ENCODE measurements at regions not wholly inside any gene's neighbourhood (a gene's known extent, or its start where the extent isn't known, plus 50 kb on each side); places are given as distances from the start of the nearest gene placed in this dataset.

DNA sequence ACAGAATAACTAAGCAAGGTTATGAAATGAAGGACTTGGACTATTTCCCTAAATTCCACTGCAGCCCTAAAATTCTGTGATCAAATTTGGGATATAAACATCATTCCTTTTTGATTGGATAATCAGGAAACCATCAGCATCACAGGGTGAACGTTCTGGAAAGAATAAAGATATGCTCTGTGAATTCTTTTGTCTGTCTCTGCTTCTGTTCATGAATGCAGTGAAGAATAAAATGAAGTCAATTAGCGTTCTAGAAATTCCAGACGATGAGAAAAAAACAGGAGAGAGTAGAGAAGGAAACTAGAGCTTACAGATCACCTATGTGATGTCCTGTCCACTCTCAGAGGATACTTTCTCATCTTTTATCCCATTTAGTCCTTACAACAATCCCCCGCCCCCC lies 295.1 kb upstream of the SOX9 start:
- TF ChIP-seq, protein P1, sequence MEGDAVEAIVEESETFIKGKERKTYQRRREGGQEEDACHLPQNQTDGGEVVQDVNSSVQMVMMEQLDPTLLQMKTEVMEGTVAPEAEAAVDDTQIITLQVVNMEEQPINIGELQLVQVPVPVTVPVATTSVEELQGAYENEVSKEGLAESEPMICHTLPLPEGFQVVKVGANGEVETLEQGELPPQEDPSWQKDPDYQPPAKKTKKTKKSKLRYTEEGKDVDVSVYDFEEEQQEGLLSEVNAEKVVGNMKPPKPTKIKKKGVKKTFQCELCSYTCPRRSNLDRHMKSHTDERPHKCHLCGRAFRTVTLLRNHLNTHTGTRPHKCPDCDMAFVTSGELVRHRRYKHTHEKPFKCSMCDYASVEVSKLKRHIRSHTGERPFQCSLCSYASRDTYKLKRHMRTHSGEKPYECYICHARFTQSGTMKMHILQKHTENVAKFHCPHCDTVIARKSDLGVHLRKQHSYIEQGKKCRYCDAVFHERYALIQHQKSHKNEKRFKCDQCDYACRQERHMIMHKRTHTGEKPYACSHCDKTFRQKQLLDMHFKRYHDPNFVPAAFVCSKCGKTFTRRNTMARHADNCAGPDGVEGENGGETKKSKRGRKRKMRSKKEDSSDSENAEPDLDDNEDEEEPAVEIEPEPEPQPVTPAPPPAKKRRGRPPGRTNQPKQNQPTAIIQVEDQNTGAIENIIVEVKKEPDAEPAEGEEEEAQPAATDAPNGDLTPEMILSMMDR (conservative IDR thresholded peaks at IDR 0.05; ENCODE audit: low read depth, low read length), result no peak
- TF ChIP-seq CHD1 (IDR thresholded peaks at IDR 0.05; ENCODE audit: low read depth, low read length) (no peak), RAD21 (IDR thresholded peaks at IDR 0.05; ENCODE audit: low read length) (no peak), SMC3 (IDR thresholded peaks at IDR 0.05; ENCODE audit: low read depth, low read length) (no peak), NFE2L2 (IDR thresholded peaks at IDR 0.05; ENCODE audit: low read depth, low read length) (no peak)

Data from IMR-90 (cell line).